NB4 (cell line): ENCODE measurements at regions not wholly inside any gene's neighbourhood (a gene's known extent, or its start where the extent isn't known, plus 50 kb on each side); places are given as distances from the start of the nearest gene placed in this dataset.

Experiments used
- CTCF ChIP-seq: IDR thresholded peaks from one replicate; pipeline ENCODE4 v1.5.1; 2012; ENCODE audit warnings: low read depth, low read length
- MAX ChIP-seq: IDR thresholded peaks from 2 replicates; pipeline ENCODE4 v1.6.1; 2011; ENCODE audit warnings: low read depth, low read length
- MYC ChIP-seq: IDR thresholded peaks from 2 replicates; pipeline ENCODE4 v1.6.1; 2011; ENCODE audit warnings: low read depth, low read length
- POLR2A ChIP-seq: IDR thresholded peaks from 2 replicates; pipeline ENCODE4 v1.6.1; 2011; ENCODE audit warnings: mild to moderate bottlenecking; ENCODE audit not compliant: insufficient read length; ENCODE audit errors: extremely low read depth

- TF ChIP-seq CTCF (no peak), POLR2A (no peak), MAX (no peak), MYC (no peak)
These were observed 147.2 kb upstream of the CCDC68 start for GRCh38 chr18:55106466-55106865.
